Karpas-422 (cell line): ENCODE measurements at regions not wholly inside any gene's neighbourhood (a gene's known extent, or its start where the extent isn't known, plus 50 kb on each side); places are given as distances from the start of the nearest gene placed in this dataset.

Experiments used
- DNase-seq: peaks from one replicate; pipeline ENCODE4 v3.0.0-alpha.2; 2015
- H2AFZ ChIP-seq: fragments of 200-600 bp; sonication (generic); 2 replicates; pipeline ENCODE4 v1.6.1; 2014; ENCODE audit warnings: antibody characterized with exemption, low read length, mixed read lengths
- H3K27ac ChIP-seq: fragments of 200-600 bp; sonication (generic); 2 replicates; pipeline ENCODE4 v1.5.1; 2014; ENCODE audit warnings: mild to moderate bottlenecking, low read length, moderate library complexity
- H3K27me3 ChIP-seq: fragments of 200-600 bp; sonication (generic); 2 replicates; pipeline ENCODE4 v1.6.1; 2014; ENCODE audit warnings: low read length, mixed read lengths
- H3K36me3 ChIP-seq: fragments of 200-600 bp; sonication (generic); 2 replicates; pipeline ENCODE4 v1.6.1; 2014; ENCODE audit warnings: low read length, mixed read lengths; ENCODE audit not compliant: insufficient read depth
- H3K4me1 ChIP-seq: fragments of 200-600 bp; sonication (generic); 2 replicates; pipeline ENCODE4 v1.6.1; 2014; ENCODE audit warnings: mild to moderate bottlenecking, low read length, mixed read lengths
- H3K4me2 ChIP-seq: fragments of 200-600 bp; sonication (generic); 2 replicates; pipeline ENCODE4 v1.6.1; 2014; ENCODE audit warnings: low read length, low read depth, mild to moderate bottlenecking; ENCODE audit not compliant: poor library complexity, severe bottlenecking
- H3K4me3 ChIP-seq: fragments of 200-600 bp; sonication (generic); 2 replicates; pipeline ENCODE4 v1.5.1; 2014; ENCODE audit warnings: mild to moderate bottlenecking, antibody characterized with exemption, low read length, mixed read lengths
- H3K79me2 ChIP-seq: fragments of 200-600 bp; sonication (generic); 2 replicates; pipeline ENCODE4 v1.6.1; 2014; ENCODE audit warnings: mild to moderate bottlenecking, low read length, mixed read lengths
- H3K9ac ChIP-seq: fragments of 200-600 bp; sonication (generic); 2 replicates; pipeline ENCODE4 v1.6.0; 2014; ENCODE audit warnings: low read length
- H3K9me2 ChIP-seq: fragments of 200-600 bp; sonication (generic), shearing (Covaris generic); replicated peaks from 2 replicates; pipeline ENCODE4 v1.6.0; 2014; ENCODE audit warnings: mild to moderate bottlenecking, low read length, moderate library complexity; ENCODE audit not compliant: insufficient read depth
- H3K9me3 ChIP-seq: fragments of 300-700, 200-600 bp; sonication (generic); 2 replicates; pipeline ENCODE4 v1.6.1; 2014; ENCODE audit warnings: low read length, mixed read lengths
- H4K20me1 ChIP-seq: fragments of 200-600 bp; sonication (generic); 2 replicates; pipeline ENCODE4 v1.6.1; 2014; ENCODE audit warnings: mild to moderate bottlenecking, antibody characterized with exemption, low read length, low read depth; ENCODE audit not compliant: insufficient read depth

GRCh38 chr21:32949701-32950100, 76.0 kb upstream of the OLIG2 start:
- Histone ChIP-seq H3K4me2 (no peak overlapping the region), H3K9me2 (no peaks in the 10 kb centered on the region), H3K9ac (no peak overlapping the region), H3K27ac (no peak overlapping the region), H3K4me1 (no peaks in the 10 kb centered on the region), H3K27me3 (no peaks in the 10 kb centered on the region), H4K20me1 (no peaks in the 10 kb centered on the region), H2AFZ (no peak overlapping the region), H3K9me3 (no peaks in the 10 kb centered on the region), H3K79me2 (no peaks in the 10 kb centered on the region), H3K36me3 (no peaks in the 10 kb centered on the region), H3K4me3 (no peak overlapping the region)
- no peak for DNase-seq

DNA sequence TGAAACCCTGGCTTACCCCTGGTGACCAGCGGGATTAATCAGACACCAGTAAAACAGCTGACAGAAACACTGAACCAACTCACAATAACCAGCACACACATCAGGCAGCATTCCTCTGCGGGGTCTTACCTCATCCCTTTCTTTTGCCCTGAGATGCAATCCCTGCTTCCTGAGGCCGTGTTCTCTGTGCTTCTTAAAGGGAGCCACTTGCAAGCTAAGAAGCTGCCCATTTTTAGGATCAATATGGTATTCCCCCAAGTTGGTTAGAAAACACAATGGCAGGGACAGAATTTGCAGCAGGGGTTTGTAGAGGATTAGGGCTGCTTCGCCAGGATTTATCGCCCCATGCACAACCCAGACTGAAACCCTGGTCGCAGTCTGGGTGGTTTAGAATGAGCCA, 74.7 kb upstream of the OLIG2 start:
- no peaks in the 10 kb centered on the region for H3K9me2 ChIP-seq
- no peak overlapping the region for H2AFZ ChIP-seq
- H3K4me1 ChIP-seq: no peaks in the 10 kb centered on the region
- H3K79me2 ChIP-seq: no peaks in the 10 kb centered on the region
- no peak overlapping the region for H3K4me2 ChIP-seq
- H3K36me3 ChIP-seq: no peaks in the 10 kb centered on the region
- H3K27ac ChIP-seq: no peak overlapping the region
- DNase-seq: no peak
- no peak overlapping the region for H3K4me3 ChIP-seq
- H3K27me3 ChIP-seq: no peaks in the 10 kb centered on the region
- no peak overlapping the region for H3K9ac ChIP-seq
- H4K20me1 ChIP-seq: no peaks in the 10 kb centered on the region
- H3K9me3 ChIP-seq: no peaks in the 10 kb centered on the region

DNA sequence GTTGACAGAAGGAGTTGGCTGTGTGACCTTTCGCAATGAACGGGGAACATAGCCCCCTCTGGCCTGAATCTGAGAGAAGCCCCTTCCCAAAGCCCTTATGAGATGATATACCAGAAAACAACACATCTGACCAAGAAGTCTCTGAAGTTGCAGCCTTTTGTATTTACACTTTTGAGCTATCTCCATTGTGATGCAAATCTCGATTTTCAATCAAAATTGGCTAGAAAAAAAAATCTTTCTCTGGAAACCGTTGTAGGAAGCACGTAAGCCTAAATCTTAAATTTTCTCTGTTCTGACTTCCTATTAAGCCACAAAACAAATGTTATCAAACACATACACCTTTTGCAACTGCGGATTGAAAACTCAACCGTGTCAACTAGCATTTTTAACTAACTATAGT, 71.4 kb upstream of the OLIG2 start:
- no peaks in the 10 kb centered on the region for H4K20me1 ChIP-seq
- H3K4me1 ChIP-seq: no peaks in the 10 kb centered on the region
- H3K27me3 ChIP-seq: no peaks in the 10 kb centered on the region
- no peak overlapping the region for H3K4me3 ChIP-seq
- no peak overlapping the region for H2AFZ ChIP-seq
- no peak overlapping the region for H3K9ac ChIP-seq
- H3K4me2 ChIP-seq: no peak overlapping the region
- no peaks in the 10 kb centered on the region for H3K79me2 ChIP-seq
- no peaks in the 10 kb centered on the region for H3K36me3 ChIP-seq
- DNase-seq: no peak
- H3K27ac ChIP-seq: no peak overlapping the region
- H3K9me2 ChIP-seq: no peaks in the 10 kb centered on the region
- H3K9me3 ChIP-seq: no peaks in the 10 kb centered on the region

DNA sequence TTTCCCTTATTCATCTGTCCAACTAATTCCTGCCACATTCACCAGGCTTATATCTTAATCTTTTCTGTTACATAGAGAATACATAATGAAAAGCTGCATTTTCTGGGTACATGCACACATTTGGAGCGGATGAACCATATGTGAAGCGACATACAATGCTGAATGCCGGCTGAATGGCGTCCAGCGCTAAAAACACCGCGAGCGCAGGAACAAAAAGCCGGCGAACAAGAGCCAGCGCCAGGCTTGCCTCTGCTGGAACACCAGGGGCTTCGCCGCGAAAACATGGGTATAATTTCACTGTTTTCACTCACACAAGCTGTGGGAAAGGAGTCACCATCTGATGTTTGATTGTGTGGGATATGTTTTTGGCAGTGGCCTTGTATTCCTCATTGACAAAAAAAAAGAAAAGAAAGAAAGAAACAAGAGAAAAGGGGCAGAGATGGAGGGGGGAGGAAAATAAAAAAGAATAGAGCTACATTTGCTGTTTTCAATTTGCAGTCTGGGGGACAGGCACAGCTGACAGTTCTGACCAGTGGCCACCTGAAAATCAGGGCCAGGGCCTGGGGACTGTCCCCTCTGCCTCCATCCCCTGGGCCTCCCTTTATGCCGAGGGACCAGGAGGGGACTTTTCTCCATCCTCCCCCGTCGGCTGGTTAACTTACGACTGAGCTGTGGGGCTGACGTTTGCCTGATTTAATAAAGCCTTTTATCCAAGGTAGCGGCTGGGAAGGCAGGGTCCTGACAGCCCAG, 70.2 kb upstream of the OLIG2 start:
- no peaks in the 10 kb centered on the region for H4K20me1 ChIP-seq
- no peaks in the 10 kb centered on the region for H3K79me2 ChIP-seq
- no peak overlapping the region for H3K4me2 ChIP-seq
- no peaks in the 10 kb centered on the region for H3K4me1 ChIP-seq
- H2AFZ ChIP-seq: no peak overlapping the region
- H3K9ac ChIP-seq: no peak overlapping the region
- no peaks in the 10 kb centered on the region for H3K9me2 ChIP-seq
- H3K4me3 ChIP-seq: no peak overlapping the region
- no peak for DNase-seq
- H3K9me3 ChIP-seq: no peaks in the 10 kb centered on the region
- H3K27me3 ChIP-seq: no peaks in the 10 kb centered on the region
- H3K27ac ChIP-seq: no peak overlapping the region
- no peaks in the 10 kb centered on the region for H3K36me3 ChIP-seq

DNA sequence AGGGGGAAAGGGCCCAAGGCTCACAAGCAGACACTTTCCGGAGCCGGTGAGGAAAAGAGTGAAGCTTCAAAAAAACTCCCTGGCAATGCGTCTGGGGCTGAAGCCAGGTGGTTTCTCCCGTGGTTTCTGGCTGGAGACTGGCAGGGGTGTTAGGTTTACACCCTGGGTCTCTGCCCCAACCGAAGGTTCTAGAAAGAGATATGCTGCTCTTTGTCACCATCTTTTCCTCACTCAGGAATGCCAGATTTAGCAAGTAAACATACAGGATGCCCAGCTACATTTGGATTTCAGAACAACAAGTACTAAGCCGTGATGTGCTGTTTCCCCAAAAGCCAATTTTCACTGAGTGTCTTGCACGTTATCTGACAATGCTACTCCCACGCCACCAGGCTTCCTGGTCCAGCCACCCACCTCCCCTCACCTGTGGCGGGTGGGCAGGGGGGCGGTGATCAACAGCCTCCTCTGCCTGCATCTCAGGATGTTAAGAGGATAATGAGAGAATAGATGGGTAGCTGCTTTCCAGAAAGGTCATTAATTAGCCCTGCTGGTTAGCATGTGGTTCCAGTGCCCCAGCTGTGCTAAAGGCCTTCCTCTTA, 69.6 kb upstream of the OLIG2 start:
- Histone ChIP-seq H3K4me1 (no peaks in the 10 kb centered on the region), H3K36me3 (no peaks in the 10 kb centered on the region), H3K4me2 (no peak overlapping the region), H3K27me3 (no peaks in the 10 kb centered on the region), H3K9me3 (no peaks in the 10 kb centered on the region), H3K4me3 (no peak overlapping the region), H3K27ac (no peak overlapping the region), H4K20me1 (no peaks in the 10 kb centered on the region), H3K79me2 (no peaks in the 10 kb centered on the region), H2AFZ (no peak overlapping the region), H3K9me2 (no peaks in the 10 kb centered on the region), H3K9ac (no peak overlapping the region)
- DNase-seq: no peak

DNA sequence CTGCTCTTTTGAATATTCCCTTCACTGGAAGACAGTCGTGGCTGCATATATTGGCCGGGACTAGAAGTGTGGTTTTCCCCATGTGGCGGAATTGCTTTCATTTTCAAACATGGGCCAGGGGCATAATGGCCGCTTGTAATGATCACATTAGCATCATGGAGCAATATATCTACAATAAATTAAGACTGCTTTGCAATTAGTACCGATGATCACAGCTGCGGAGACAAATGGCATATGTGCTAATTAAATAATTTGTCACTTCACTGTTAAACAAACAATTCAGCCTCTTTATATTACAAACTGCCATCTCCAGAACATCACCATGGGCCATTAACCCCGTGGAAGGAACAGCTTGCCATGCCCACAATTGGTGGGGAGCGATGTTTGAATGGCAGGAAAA, 68.2 kb upstream of the OLIG2 start:
- H3K4me1 ChIP-seq: no peaks in the 10 kb centered on the region
- no peaks in the 10 kb centered on the region for H3K9me3 ChIP-seq
- no peaks in the 10 kb centered on the region for H3K36me3 ChIP-seq
- DNase-seq: no peak
- no peaks in the 10 kb centered on the region for H4K20me1 ChIP-seq
- H3K9me2 ChIP-seq: no peaks in the 10 kb centered on the region
- H2AFZ ChIP-seq: no peak overlapping the region
- no peaks in the 10 kb centered on the region for H3K27me3 ChIP-seq
- H3K9ac ChIP-seq: no peak overlapping the region
- no peaks in the 10 kb centered on the region for H3K79me2 ChIP-seq
- no peak overlapping the region for H3K4me3 ChIP-seq
- H3K27ac ChIP-seq: no peak overlapping the region
- no peak overlapping the region for H3K4me2 ChIP-seq

DNA sequence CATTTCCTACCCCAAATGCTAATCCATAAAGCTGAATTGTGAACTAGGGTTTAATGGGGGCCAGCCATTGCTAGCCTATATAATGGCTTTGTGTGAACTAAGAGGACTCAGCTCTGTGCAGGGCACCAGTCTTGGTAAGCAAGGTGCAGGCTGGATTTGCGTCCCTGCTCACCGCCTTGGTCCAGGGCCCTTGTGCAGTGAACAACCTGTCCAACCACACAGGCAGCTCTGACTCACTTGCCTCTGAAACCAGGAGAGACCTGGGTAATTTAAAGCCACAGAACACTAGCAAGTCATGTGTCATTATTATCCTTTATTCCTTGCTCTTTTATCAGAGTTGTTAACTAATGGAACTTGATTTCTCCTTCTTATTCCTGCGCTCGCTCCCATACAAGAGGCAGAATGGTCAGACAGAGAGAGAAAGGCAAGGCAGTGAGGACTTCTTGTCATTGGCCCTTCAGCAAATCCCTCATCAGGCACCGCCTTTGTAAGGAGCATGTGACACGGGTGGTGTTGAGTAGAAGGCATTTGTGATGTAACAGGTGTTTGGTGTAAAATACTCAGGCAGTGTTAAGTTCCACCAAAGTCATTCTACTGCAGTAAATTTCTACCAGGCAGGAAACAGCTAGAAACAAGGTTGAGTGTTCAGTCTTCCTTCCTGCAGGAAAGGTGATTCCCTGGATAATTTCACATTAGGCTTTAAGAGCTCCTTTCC, 67.3 kb upstream of the OLIG2 start:
- H3K79me2 ChIP-seq: no peaks in the 10 kb centered on the region
- H2AFZ ChIP-seq: no peak overlapping the region
- no peak for DNase-seq
- no peak overlapping the region for H3K9ac ChIP-seq
- no peaks in the 10 kb centered on the region for H3K27me3 ChIP-seq
- no peaks in the 10 kb centered on the region for H3K9me2 ChIP-seq
- H4K20me1 ChIP-seq: no peaks in the 10 kb centered on the region
- no peaks in the 10 kb centered on the region for H3K9me3 ChIP-seq
- H3K4me3 ChIP-seq: no peak overlapping the region
- no peak overlapping the region for H3K27ac ChIP-seq
- H3K4me2 ChIP-seq: no peak overlapping the region
- no peaks in the 10 kb centered on the region for H3K36me3 ChIP-seq
- no peaks in the 10 kb centered on the region for H3K4me1 ChIP-seq

DNA sequence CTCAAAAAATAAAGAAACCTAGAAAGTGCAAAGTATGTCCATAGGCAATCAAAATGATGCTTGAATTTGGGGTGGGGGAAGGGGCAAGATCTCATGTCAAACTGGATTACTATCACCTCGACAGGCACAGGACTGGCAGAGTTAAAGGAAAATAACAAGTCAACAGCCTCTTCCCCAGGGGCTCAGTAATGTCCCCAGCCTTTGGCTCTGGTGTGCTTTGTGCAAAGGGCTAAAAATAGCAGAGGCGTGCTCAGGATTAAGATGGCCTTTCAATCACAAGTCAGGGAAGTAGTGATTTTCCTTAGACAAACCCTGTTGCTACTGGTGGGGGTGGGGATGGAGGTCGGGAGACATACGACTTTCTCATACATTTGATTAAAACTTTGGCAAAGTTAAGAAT, 63.5 kb upstream of the OLIG2 start:
- no peak for DNase-seq
- Histone ChIP-seq H3K27me3 (no peaks in the 10 kb centered on the region), H4K20me1 (no peaks in the 10 kb centered on the region), H3K36me3 (no peaks in the 10 kb centered on the region), H3K4me2 (no peak overlapping the region), H3K79me2 (no peaks in the 10 kb centered on the region), H2AFZ (no peak overlapping the region), H3K9ac (no peak overlapping the region), H3K9me3 (no peaks in the 10 kb centered on the region), H3K9me2 (no peaks in the 10 kb centered on the region), H3K27ac (no peak overlapping the region), H3K4me3 (no peak overlapping the region), H3K4me1 (no peaks in the 10 kb centered on the region)
